Calu3 (cell line): ENCODE measurements at regions not wholly inside any gene's neighbourhood (a gene's known extent, or its start where the extent isn't known, plus 50 kb on each side); places are given as distances from the start of the nearest gene placed in this dataset.

Experiments
- BruUV-seq: library from RNA; stranded (reverse); fragments of 400-500 nt; replicated peaks from 2 replicates; lab custom pipeline; 2021; lab: Mats Ljungman, UMichigan
- CTCF ChIA-PET: fragments of 300-600 bp; sonication (Branson Sonifier 250); formaldehyde crosslinking; loops from one replicate; lab custom pipeline; 2022; ENCODE audit warnings: antibody characterized with exemption; lab: Charles Lee
- DNase-seq: peaks from one replicate; pipeline ENCODE4 v3.0.0; 2022
- H3K27ac Mint-ChIP-seq: one replicate; pipeline ENCODE4 v1.8.0; 2022; ENCODE audit warnings: mixed read lengths; ENCODE audit not compliant: unreplicated experiment
- H3K27me3 Mint-ChIP-seq: one replicate; pipeline ENCODE4 v1.8.0; 2022; ENCODE audit warnings: mixed read lengths; ENCODE audit not compliant: unreplicated experiment
- H3K36me3 Mint-ChIP-seq: one replicate; pipeline ENCODE4 v1.8.0; 2022; ENCODE audit warnings: mild to moderate bottlenecking, moderate library complexity, mixed read lengths; ENCODE audit not compliant: insufficient read depth, unreplicated experiment
- H3K4me1 Mint-ChIP-seq: one replicate; pipeline ENCODE4 v1.8.0; 2022; ENCODE audit warnings: mild to moderate bottlenecking, low read depth, mixed read lengths; ENCODE audit not compliant: unreplicated experiment
- H3K4me3 Mint-ChIP-seq: one replicate; pipeline ENCODE4 v1.8.0; 2022; ENCODE audit warnings: mild to moderate bottlenecking, low read depth, moderate library complexity, mixed read lengths; ENCODE audit not compliant: unreplicated experiment
- H3K9me3 Mint-ChIP-seq: one replicate; pipeline ENCODE4 v1.8.0; 2022; ENCODE audit warnings: low read depth, mixed read lengths; ENCODE audit not compliant: unreplicated experiment
- CTCF ChIP-seq: fragments of 200-600 bp; IDR thresholded peaks from one replicate; pipeline ENCODE4 v1.8.0; 2022; ENCODE audit warnings: antibody characterized with exemption; ENCODE audit not compliant: unreplicated experiment
- intact Hi-C: fragments of 100-400 bp; cut with micrococcal nuclease; formaldehyde crosslinking; loops from one replicate; pipeline ENCODE4 v1.10.0; 2022; ENCODE audit not compliant: unreplicated experiment

- CTCF ChIA-PET, result no interaction called here
- Mint-ChIP-seq H3K27me3 (no peaks in the 10 kb centered on the region), H3K36me3 (no peaks in the 10 kb centered on the region), H3K4me1 (peaks cover 23% of the 10 kb centered on the region), H3K4me3 (no peak overlapping the region), H3K9me3 (no peaks in the 10 kb centered on the region), H3K27ac (no peak overlapping the region)
- BruUV-seq, result no TSS peak
- DNase-seq, result no peak
- no peak for TF ChIP-seq CTCF
- intact Hi-C loops, result no loop called here
Observed at GRCh38 chr1:39151267-39151666, 53.2 kb upstream of the MACF1 start.

- BruUV-seq, result no TSS peak
- CTCF ChIA-PET, result interaction anchor here (1.1 kb wide), 1 partner anchor 20 kb away, joined by 3 read pairs; no protein-coding TSS in a partner anchor
- intact Hi-C loops, result no loop called here
Observed at GRCh38 chr1:39152923-39153322, 51.6 kb upstream of the MACF1 start.

GRCh38 chr1:39153684-39154083 lies 50.8 kb upstream of the MACF1 start:
- Mint-ChIP-seq H3K4me3 (no peak overlapping the region), H3K27me3 (no peaks in the 10 kb centered on the region), H3K4me1 (peaks cover 24% of the 10 kb centered on the region), H3K27ac (no peak overlapping the region), H3K36me3 (peaks cover 6% of the 10 kb centered on the region), H3K9me3 (no peaks in the 10 kb centered on the region)
- DNase-seq, result no peak
- TF ChIP-seq CTCF, result no peak
- CTCF ChIA-PET, result no interaction called here
- BruUV-seq, result no TSS peak
- intact Hi-C loops, result no loop called here

More at GRCh38 chr1:39152923-39153322, 51.6 kb upstream of the MACF1 start:
- Mint-ChIP-seq H3K27me3 (no peaks in the 10 kb centered on the region), H3K4me3 (no peak overlapping the region), H3K4me1 (peaks cover 16% of the 10 kb centered on the region), H3K36me3 (no peaks in the 10 kb centered on the region), H3K27ac (no peak overlapping the region), H3K9me3 (no peaks in the 10 kb centered on the region)
- DNase-seq, result no peak
- TF ChIP-seq CTCF, result no peak

- Mint-ChIP-seq H3K27ac (no peak overlapping the region), H3K4me1 (peaks cover 33% of the 10 kb centered on the region), H3K36me3 (peaks cover 13% of the 10 kb centered on the region), H3K9me3 (no peaks in the 10 kb centered on the region), H3K4me3 (no peak overlapping the region), H3K27me3 (no peaks in the 10 kb centered on the region)
- intact Hi-C loops, result no loop called here
- TF ChIP-seq CTCF, result no peak
- no TSS peak for BruUV-seq
- CTCF ChIA-PET, result no interaction called here
- no peak for DNase-seq
Observed at GRCh38 chr1:39154553-39155421, 49.7 kb upstream of the MACF1 start.
